SU-DHL-6 (cell line): ENCODE measurements at regions not wholly inside any gene's neighbourhood (a gene's known extent, or its start where the extent isn't known, plus 50 kb on each side); places are given as distances from the start of the nearest gene placed in this dataset.

ENCODE experiments used
- H2AFZ ChIP-seq: fragments of 200-600 bp; sonication (generic); 2 replicates; pipeline ENCODE4 v1.6.1; 2014; ENCODE audit warnings: low read depth, mild to moderate bottlenecking, moderate library complexity, mixed read lengths, antibody characterized with exemption, low read length; ENCODE audit not compliant: severe bottlenecking
- H3F3A ChIP-seq: fragments of 200-600 bp; shearing (Covaris generic); 2 replicates; pipeline ENCODE4 v1.6.0; 2016; ENCODE audit warnings: antibody characterized with exemption, mild to moderate bottlenecking; ENCODE audit not compliant: insufficient read depth
- H3K27ac ChIP-seq: fragments of 200-600 bp; sonication (generic); 2 replicates; pipeline ENCODE4 v1.5.1; 2016; ENCODE audit warnings: low read depth, mild to moderate bottlenecking, low read length, moderate library complexity, mixed read lengths
- H3K27me3 ChIP-seq: fragments of 200-600 bp; sonication (generic), shearing (Covaris generic); 2 replicates; pipeline ENCODE4 v1.6.0; 2014; ENCODE audit warnings: mild to moderate bottlenecking, low read length
- H3K36me3 ChIP-seq: fragments of 200-600 bp; sonication (generic); 2 replicates; pipeline ENCODE4 v1.6.1; 2014; ENCODE audit warnings: mild to moderate bottlenecking, low read length, mixed read lengths
- H3K4me2 ChIP-seq: fragments of 300-600, 200-600 bp; shearing (Covaris generic), sonication (generic); 2 replicates; pipeline ENCODE4 v1.6.0; 2014; ENCODE audit warnings: low read length, low read depth, mild to moderate bottlenecking; ENCODE audit not compliant: poor library complexity, severe bottlenecking
- H3K4me3 ChIP-seq: fragments of 200-600 bp; sonication (generic); 2 replicates; pipeline ENCODE4 v1.5.1; 2014; ENCODE audit warnings: antibody characterized with exemption, low read length, mild to moderate bottlenecking, mixed read lengths; ENCODE audit not compliant: insufficient read depth, poor library complexity, severe bottlenecking
- H3K79me2 ChIP-seq: fragments of 200-600 bp; sonication (generic); 2 replicates; pipeline ENCODE4 v1.6.1; 2014; ENCODE audit warnings: mild to moderate bottlenecking, low read length, moderate library complexity; ENCODE audit not compliant: insufficient read depth
- H3K9ac ChIP-seq: fragments of 200-600 bp; sonication (generic); 2 replicates; pipeline ENCODE4 v1.7.0; 2014; ENCODE audit warnings: mild to moderate bottlenecking, low read length
- H3K9me2 ChIP-seq: fragments of 200-600 bp; sonication (generic); replicated peaks from 2 replicates; pipeline ENCODE4 v1.6.1; 2014; ENCODE audit warnings: low read length; ENCODE audit not compliant: insufficient read depth
- H3K9me3 ChIP-seq: fragments of 200-600 bp; sonication (generic); 2 replicates; pipeline ENCODE4 v1.6.1; 2014; ENCODE audit warnings: low read length, mixed read lengths; ENCODE audit not compliant: insufficient read depth
- H4K20me1 ChIP-seq: fragments of 200-600 bp; sonication (generic); 2 replicates; pipeline ENCODE4 v1.6.1; 2014; ENCODE audit warnings: low read depth, mild to moderate bottlenecking, antibody characterized with exemption, low read length, moderate library complexity, mixed read lengths
- CTCF ChIP-seq: fragments of 200-600 bp; sonication (generic); IDR thresholded peaks from one replicate; pipeline ENCODE4 v1.5.1; 2017; ENCODE audit warnings: antibody characterized with exemption, mild to moderate bottlenecking, low read length, moderate library complexity; ENCODE audit not compliant: insufficient read depth, poor library complexity, severe bottlenecking
- EZH2phosphoT487 ChIP-seq: fragments of 200-600 bp; sonication (generic), shearing (Covaris generic); conservative IDR thresholded peaks from 2 replicates; pipeline ENCODE4 v1.6.1; 2018; ENCODE audit warnings: mild to moderate bottlenecking, antibody characterized with exemption, low read length, moderate library complexity, mixed read lengths

- no peaks in the 10 kb centered on the region; the same call in 1 of the 2 replicates for H3K36me3 ChIP-seq
- TF ChIP-seq EZH2phosphoT487: no peak
- no peak for TF ChIP-seq CTCF
- no peak overlapping the region for H3K4me2 ChIP-seq
- no peaks in the 10 kb centered on the region for H3K9me2 ChIP-seq
- H3K79me2 ChIP-seq: no peaks in the 10 kb centered on the region
- H2AFZ ChIP-seq: no peak overlapping the region
- H3F3A ChIP-seq: no peaks in the 10 kb centered on the region
- H4K20me1 ChIP-seq: no peaks in the 10 kb centered on the region
- H3K27me3 ChIP-seq: no peaks in the 10 kb centered on the region
- H3K9me3 ChIP-seq: no peaks in the 10 kb centered on the region
- H3K9ac ChIP-seq: no peak overlapping the region
- no peak overlapping the region for H3K27ac ChIP-seq
- H3K4me3 ChIP-seq: no peak overlapping the region
Measured at GRCh38 chr14:96951511-96951910, 154.3 kb downstream of the VRK1 start.

DNA sequence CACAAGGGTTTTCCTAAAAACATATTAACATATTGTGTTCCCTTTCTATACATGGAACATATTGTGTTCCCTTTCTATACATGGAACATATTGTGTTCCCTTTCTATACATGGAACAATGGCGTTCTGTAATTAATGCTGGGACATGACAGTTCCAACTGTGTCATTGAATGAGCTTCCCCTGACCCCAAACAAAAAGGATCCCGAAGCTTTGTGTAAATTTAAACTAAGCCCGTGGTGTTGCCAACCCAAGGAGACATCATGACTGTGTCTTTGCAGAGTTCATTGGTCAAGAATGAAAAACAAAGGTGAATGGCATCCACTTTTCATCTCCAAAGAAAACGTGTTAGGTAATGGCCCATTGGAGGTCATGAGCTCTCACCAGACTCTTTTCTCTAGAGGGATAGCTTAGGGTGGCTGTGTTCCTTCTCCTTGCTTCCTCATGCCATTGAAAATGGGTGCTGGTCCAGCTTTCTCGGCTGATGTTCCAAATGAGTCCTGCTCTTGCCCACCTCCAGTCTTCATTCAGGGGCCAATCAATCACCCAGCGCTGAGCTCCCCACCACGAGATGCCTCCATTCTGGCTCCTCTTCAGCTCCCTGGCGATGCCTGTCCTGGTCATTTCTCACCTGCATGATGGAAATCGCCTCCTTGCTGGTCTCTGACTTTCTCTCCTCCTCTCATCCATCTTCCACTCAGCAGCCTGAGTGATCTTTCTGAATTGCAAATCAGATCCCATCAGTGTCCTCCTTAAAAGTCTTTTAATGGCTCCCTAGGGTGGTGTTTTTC lies 156.1 kb downstream of the VRK1 start:
- no peaks in the 10 kb centered on the region for H4K20me1 ChIP-seq
- H3K79me2 ChIP-seq: no peaks in the 10 kb centered on the region
- H3K27ac ChIP-seq: no peak overlapping the region
- no peak overlapping the region for H3K9ac ChIP-seq
- TF ChIP-seq CTCF (no peak), EZH2phosphoT487 (no peak)
- no peaks in the 10 kb centered on the region; the same call in 1 of the 2 replicates for H3K36me3 ChIP-seq
- no peaks in the 10 kb centered on the region for H3K9me3 ChIP-seq
- H3K9me2 ChIP-seq: no peaks in the 10 kb centered on the region
- H3K4me3 ChIP-seq: no peak overlapping the region
- H3K4me2 ChIP-seq: no peak overlapping the region
- no peaks in the 10 kb centered on the region for H3K27me3 ChIP-seq
- H3F3A ChIP-seq: no peaks in the 10 kb centered on the region
- no peak overlapping the region for H2AFZ ChIP-seq

DNA sequence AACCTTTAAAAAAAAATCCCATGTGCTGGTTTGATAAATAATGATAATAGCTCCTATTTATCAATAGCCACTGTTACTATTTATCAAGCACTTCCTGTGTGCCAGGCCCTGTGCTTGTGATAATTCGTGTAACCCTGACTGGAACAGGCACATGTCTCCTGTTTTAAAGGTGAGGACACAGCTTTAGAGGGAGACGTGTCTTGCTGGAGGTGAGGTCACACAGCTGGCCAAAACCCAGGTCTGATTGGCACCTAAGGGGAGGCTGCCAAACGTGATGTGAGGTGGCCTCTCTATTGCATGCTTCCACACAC lies 156.6 kb downstream of the VRK1 start:
- no peak for TF ChIP-seq CTCF
- TF ChIP-seq EZH2phosphoT487: no peak
- H3F3A ChIP-seq: no peaks in the 10 kb centered on the region
- no peaks in the 10 kb centered on the region for H3K79me2 ChIP-seq
- H3K27ac ChIP-seq: no peak overlapping the region
- H3K36me3 ChIP-seq: no peaks in the 10 kb centered on the region; the same call in 1 of the 2 replicates
- no peaks in the 10 kb centered on the region for H3K27me3 ChIP-seq
- no peak overlapping the region for H3K9ac ChIP-seq
- H4K20me1 ChIP-seq: no peaks in the 10 kb centered on the region
- no peak overlapping the region for H3K4me3 ChIP-seq
- no peak overlapping the region for H2AFZ ChIP-seq
- H3K9me2 ChIP-seq: no peaks in the 10 kb centered on the region
- no peaks in the 10 kb centered on the region for H3K9me3 ChIP-seq
- no peak overlapping the region for H3K4me2 ChIP-seq
